Activated CD4-positive, alpha-beta T cell treated with anti-CD3 and anti-CD28 coated beads, Interleukin-2, amount 50 U/mL, for 1 hour (primary cell): ENCODE measurements at regions not wholly inside any gene's neighbourhood (a gene's known extent, or its start where the extent isn't known, plus 50 kb on each side); places are given as distances from the start of the nearest gene placed in this dataset.

Experiments
- DNase-seq: peaks from one replicate; pipeline ENCODE4 v3.0.0-alpha.2; 2020

- no peak for DNase-seq
These were observed 725.0 kb downstream of the TLE1 start for GRCh38 chr9:80964374-80964773.

- DNase-seq: no peak
These were observed 731.5 kb downstream of the TLE1 start for GRCh38 chr9:80957801-80958200.

GRCh38 chr9:80954521-80954920 lies 734.8 kb downstream of the TLE1 start:
- no peak for DNase-seq

- no peak for DNase-seq
These were observed 736.9 kb downstream of the TLE1 start for GRCh38 chr9:80952363-80952922.

- no peak for DNase-seq
These were observed 737.7 kb downstream of the TLE1 start for GRCh38 chr9:80951675-80952074.

- no peak for DNase-seq
These were observed 740.5 kb downstream of the TLE1 start for GRCh38 chr9:80948876-80949275.

GRCh38 chr9:80948066-80948465 lies 741.3 kb downstream of the TLE1 start:
- no peak for DNase-seq

- no peak for DNase-seq
These were observed 742.7 kb downstream of the TLE1 start for GRCh38 chr9:80946496-80947170.

GRCh38 chr9:80945436-80945835 lies 743.9 kb downstream of the TLE1 start:
- DNase-seq: no peak

- DNase-seq: no peak
These were observed 751.7 kb downstream of the TLE1 start for GRCh38 chr9:80937645-80938044.

- no peak for DNase-seq
These were observed 755.3 kb downstream of the TLE1 start for GRCh38 chr9:80934095-80934494.

GRCh38 chr9:80932947-80933780 lies 756.2 kb downstream of the TLE1 start:
- DNase-seq: no peak

- DNase-seq: no peak
These were observed 757.2 kb downstream of the TLE1 start for GRCh38 chr9:80932181-80932580.

- DNase-seq: no peak
These were observed 758.2 kb downstream of the TLE1 start for GRCh38 chr9:80931163-80931562.

- no peak for DNase-seq
These were observed 760.6 kb downstream of the TLE1 start for GRCh38 chr9:80928697-80929096.

- no peak for DNase-seq
These were observed 762.7 kb downstream of the TLE1 start for GRCh38 chr9:80926611-80927010.

- DNase-seq: no peak
These were observed 766.8 kb downstream of the TLE1 start for GRCh38 chr9:80922544-80922943.

GRCh38 chr9:80906728-80907127 lies 782.6 kb downstream of the TLE1 start:
- no peak for DNase-seq

- DNase-seq: no peak
These were observed 790.1 kb downstream of the TLE1 start for GRCh38 chr9:80899208-80899607.

GRCh38 chr9:80893190-80893589 lies 796.2 kb downstream of the TLE1 start:
- no peak for DNase-seq

- DNase-seq: no peak
These were observed 796.6 kb downstream of the TLE1 start for GRCh38 chr9:80892703-80893102.

- DNase-seq: no peak
These were observed 799.2 kb downstream of the TLE1 start for GRCh38 chr9:80890124-80890523.

- no peak for DNase-seq
These were observed 803.5 kb downstream of the TLE1 start for GRCh38 chr9:80885894-80886293.
